ENCODE measurements at regions not wholly inside any gene's neighbourhood (a gene's known extent, or its start where the extent isn't known, plus 50 kb on each side); places are given as distances from the start of the nearest gene placed in this dataset.

GRCh38 chr2:79292239-79292957, 132.8 kb upstream of the REG3A start:
- Histone ChIP-seq H4K20me1 (ENCODE audit: control insufficient read depth, insufficient read depth, low read depth, low read length) (no peaks in the 10 kb centered on the region), H3K27me3 (ENCODE audit: control insufficient read depth, low read length) (no peaks in the 10 kb centered on the region), H3F3A (ENCODE audit: control insufficient read depth, insufficient read depth) (no peaks in the 10 kb centered on the region), H3K4me2 (ENCODE audit: low read length) (no peak overlapping the region), H3K9me2 (replicated peaks; ENCODE audit: control insufficient read depth, low read length) (no peaks in the 10 kb centered on the region), H3K27ac (ENCODE audit: low read depth, low read length) (no peak overlapping the region), H3K4me1 (ENCODE audit: control insufficient read depth, low read length) (no peaks in the 10 kb centered on the region), H3K79me2 (ENCODE audit: control insufficient read depth, low read length) (no peaks in the 10 kb centered on the region), H3K36me3 (ENCODE audit: control insufficient read depth, low read length) (no peaks in the 10 kb centered on the region), H3K9me3 (ENCODE audit: control insufficient read depth, insufficient read depth, low read length) (no peaks in the 10 kb centered on the region; the same call in 1 of the 2 replicates), H3K4me3 (ENCODE audit: low read length) (no peak overlapping the region)
- TF ChIP-seq CTCF (IDR thresholded peaks at IDR 0.05; ENCODE audit: low read depth, low read length, poor library complexity, severe bottlenecking) (no peak), EZH2phosphoT487 (IDR thresholded peaks at IDR 0.05; ENCODE audit: borderline replicate concordance, low read length) (no peak)

DNA sequence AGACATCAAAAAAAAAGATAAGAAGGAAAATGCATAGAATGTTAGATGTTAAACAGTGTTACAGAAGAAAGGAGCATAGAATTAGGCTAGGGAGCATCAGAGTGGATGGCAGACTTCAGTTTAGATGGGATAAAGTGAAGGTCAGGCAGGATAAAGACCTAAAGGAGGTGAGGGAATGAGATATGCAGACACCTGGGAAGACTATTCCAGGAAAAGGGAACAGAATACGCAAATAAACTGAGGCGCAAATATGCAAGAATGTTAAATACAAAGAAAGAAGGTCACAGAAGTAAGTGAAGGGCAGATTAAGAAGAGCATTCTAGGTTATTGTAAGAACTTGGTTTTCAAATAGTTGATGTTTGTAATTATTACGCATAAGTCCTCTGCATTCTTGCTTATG, 116.3 kb upstream of the REG3A start:
- Histone ChIP-seq H3K36me3 (ENCODE audit: control insufficient read depth, low read length) (no peaks in the 10 kb centered on the region), H3K9me2 (replicated peaks; ENCODE audit: control insufficient read depth, low read length) (no peaks in the 10 kb centered on the region), H3F3A (ENCODE audit: control insufficient read depth, insufficient read depth) (no peaks in the 10 kb centered on the region), H3K79me2 (ENCODE audit: control insufficient read depth, low read length) (no peaks in the 10 kb centered on the region), H3K9me3 (ENCODE audit: control insufficient read depth, insufficient read depth, low read length) (peaks cover 10% of the 10 kb centered on the region; the same call in 1 of the 2 replicates), H3K4me1 (ENCODE audit: control insufficient read depth, low read length) (no peaks in the 10 kb centered on the region), H3K27ac (ENCODE audit: low read depth, low read length) (no peak overlapping the region), H3K4me3 (ENCODE audit: low read length) (no peak overlapping the region), H4K20me1 (ENCODE audit: control insufficient read depth, insufficient read depth, low read depth, low read length) (no peaks in the 10 kb centered on the region), H3K27me3 (ENCODE audit: control insufficient read depth, low read length) (no peaks in the 10 kb centered on the region), H3K4me2 (ENCODE audit: low read length) (no peak overlapping the region)
- TF ChIP-seq EZH2phosphoT487 (IDR thresholded peaks at IDR 0.05; ENCODE audit: borderline replicate concordance, low read length) (no peak), CTCF (IDR thresholded peaks at IDR 0.05; ENCODE audit: low read depth, low read length, poor library complexity, severe bottlenecking) (no peak)

GRCh38 chr2:79275197-79275596, 115.6 kb upstream of the REG3A start:
- H3K27me3 ChIP-seq (ENCODE audit: control insufficient read depth, low read length): no peaks in the 10 kb centered on the region
- H3K9me3 ChIP-seq (ENCODE audit: control insufficient read depth, insufficient read depth, low read length): peaks cover 10% of the 10 kb centered on the region; the same call in 1 of the 2 replicates
- no peak overlapping the region for H3K4me2 ChIP-seq (ENCODE audit: low read length)
- H3K4me3 ChIP-seq (ENCODE audit: low read length): no peak overlapping the region
- no peaks in the 10 kb centered on the region for H4K20me1 ChIP-seq (ENCODE audit: control insufficient read depth, insufficient read depth, low read depth, low read length)
- H3K36me3 ChIP-seq (ENCODE audit: control insufficient read depth, low read length): no peaks in the 10 kb centered on the region
- H3K4me1 ChIP-seq (ENCODE audit: control insufficient read depth, low read length): no peaks in the 10 kb centered on the region
- H3K9me2 ChIP-seq (replicated peaks; ENCODE audit: control insufficient read depth, low read length): no peaks in the 10 kb centered on the region
- H3K79me2 ChIP-seq (ENCODE audit: control insufficient read depth, low read length): no peaks in the 10 kb centered on the region
- TF ChIP-seq EZH2phosphoT487 (IDR thresholded peaks at IDR 0.05; ENCODE audit: borderline replicate concordance, low read length): no peak
- TF ChIP-seq CTCF (IDR thresholded peaks at IDR 0.05; ENCODE audit: low read depth, low read length, poor library complexity, severe bottlenecking): no peak
- H3K27ac ChIP-seq (ENCODE audit: low read depth, low read length): no peak overlapping the region
- H3F3A ChIP-seq (ENCODE audit: control insufficient read depth, insufficient read depth): no peaks in the 10 kb centered on the region
